GM23248 (cell line): ENCODE measurements at regions not wholly inside any gene's neighbourhood (a gene's known extent, or its start where the extent isn't known, plus 50 kb on each side); places are given as distances from the start of the nearest gene placed in this dataset.

Source experiments
- DNase-seq: peaks from one replicate; pipeline ENCODE4 v3.0.0-alpha.2; 2015
- H2AFZ ChIP-seq: fragments of 200-600 bp; sonication (generic); 2 replicates; pipeline ENCODE4 v1.6.1; 2016; ENCODE audit warnings: antibody characterized with exemption
- H3F3A ChIP-seq: fragments of 200-600 bp; sonication (generic); 2 replicates; pipeline ENCODE4 v1.6.1; 2016; ENCODE audit warnings: mild to moderate bottlenecking, antibody characterized with exemption, mixed run types; ENCODE audit not compliant: insufficient read depth
- H3K27ac ChIP-seq: fragments of 200-600 bp; sonication (generic); 2 replicates; pipeline ENCODE4 v1.5.1; 2016; ENCODE audit warnings: mild to moderate bottlenecking
- H3K27me3 ChIP-seq: fragments of 200-600 bp; sonication (generic); replicated peaks from 2 replicates; pipeline ENCODE4 v1.6.1; 2016; ENCODE audit warnings: mild to moderate bottlenecking; ENCODE audit not compliant: insufficient read depth
- H3K36me3 ChIP-seq: fragments of 200-600 bp; sonication (generic); 2 replicates; pipeline ENCODE4 v1.6.1; 2016; ENCODE audit warnings: low read depth, mild to moderate bottlenecking
- H3K4me1 ChIP-seq: fragments of 200-600 bp; sonication (generic); 2 replicates; pipeline ENCODE4 v1.6.1; 2016; ENCODE audit warnings: mild to moderate bottlenecking; ENCODE audit not compliant: insufficient read depth
- H3K4me2 ChIP-seq: fragments of 200-600 bp; sonication (generic); one replicate; pipeline ENCODE4 v1.6.1; 2016; ENCODE audit warnings: mild to moderate bottlenecking; ENCODE audit not compliant: unreplicated experiment
- H3K4me3 ChIP-seq: fragments of 200-600 bp; sonication (generic); 2 replicates; pipeline ENCODE4 v1.5.1; 2016; ENCODE audit warnings: mild to moderate bottlenecking
- H3K79me2 ChIP-seq: fragments of 200-600 bp; sonication (generic); 2 replicates; pipeline ENCODE4 v1.6.1; 2016; ENCODE audit warnings: mild to moderate bottlenecking; ENCODE audit not compliant: insufficient read depth
- H3K9ac ChIP-seq: fragments of 200-600 bp; sonication (generic); 2 replicates; pipeline ENCODE4 v1.6.1; 2016; ENCODE audit warnings: mild to moderate bottlenecking
- H3K9me2 ChIP-seq: fragments of 200-600 bp; sonication (generic); 2 replicates; pipeline ENCODE4 v1.6.1; 2016; ENCODE audit warnings: mixed run types, mild to moderate bottlenecking, moderate library complexity; ENCODE audit not compliant: insufficient read depth
- H3K9me3 ChIP-seq: fragments of 200-600 bp; sonication (generic); one replicate; pipeline ENCODE4 v1.6.1; 2017; ENCODE audit warnings: low read depth
- H4K20me1 ChIP-seq: fragments of 200-600 bp; sonication (generic); 2 replicates; pipeline ENCODE4 v1.6.0; 2016; ENCODE audit not compliant: insufficient read depth
- EZH2 ChIP-seq: fragments of 200-600 bp; sonication (generic); IDR thresholded peaks from 2 replicates; pipeline ENCODE4 v1.6.1; 2018; ENCODE audit warnings: antibody characterized with exemption, mild to moderate bottlenecking; ENCODE audit not compliant: insufficient read depth, poor library complexity, severe bottlenecking
- EZH2phosphoT487 ChIP-seq: fragments of 200-600 bp; sonication (generic); IDR thresholded peaks from 2 replicates; pipeline ENCODE4 v1.6.1; 2018; ENCODE audit warnings: antibody characterized with exemption, moderate library complexity, mild to moderate bottlenecking, low read depth; ENCODE audit not compliant: insufficient read depth
- WGBS, 2 experiments: methylation state at CpG; one replicate each; pipeline ENCODE4 v1.1.6; 2015 to 2017; ENCODE audit warnings: low lambda C conversion rate in 2 of 2, low coverage in 1 of 2; ENCODE audit errors: missing lambda C conversion rate in 2 of 2; 5-methylcytosine and 5-hydroxymethylcytosine counted together
- in situ Hi-C: fragments of 300-500 bp; cut with MboI; formaldehyde crosslinking; loops from 2 replicates; pipeline ENCODE4 v1.15.0; 2020

DNA sequence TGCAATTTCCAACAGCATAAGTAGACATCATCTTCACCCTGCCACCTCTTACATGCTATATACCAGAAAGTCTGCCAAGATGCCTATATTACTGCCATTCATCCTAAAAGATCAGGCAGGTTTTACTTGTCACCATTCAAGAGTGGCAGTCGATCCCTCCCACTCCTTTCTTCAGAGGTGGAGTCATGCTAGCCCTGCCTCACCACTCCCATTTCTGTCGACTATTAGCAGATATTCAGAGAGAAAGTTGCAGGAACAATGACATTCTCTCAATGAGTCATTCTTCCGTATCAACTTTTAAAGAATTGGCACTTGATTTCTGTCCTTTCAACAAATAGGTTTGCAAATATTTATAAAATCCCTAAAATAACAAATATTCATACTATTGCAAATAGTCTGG is 1060.1 kb downstream of the ADGRL3 start:
- Histone ChIP-seq H3K36me3 (no peaks in the 10 kb centered on the region), H3K9me3 (no peaks in the 10 kb centered on the region), H3F3A (no peaks in the 10 kb centered on the region), H3K9ac (no peak overlapping the region), H2AFZ (no peak overlapping the region), H3K4me1 (no peaks in the 10 kb centered on the region), H3K9me2 (no peaks in the 10 kb centered on the region), H3K79me2 (no peaks in the 10 kb centered on the region), H3K4me2 (no peak overlapping the region), H3K4me3 (no peak overlapping the region), H4K20me1 (no peaks in the 10 kb centered on the region), H3K27ac (no peak overlapping the region), H3K27me3 (no peaks in the 10 kb centered on the region)
- TF ChIP-seq EZH2, result no peak
- TF ChIP-seq EZH2phosphoT487, result no peak
- in situ Hi-C loops, result no loop called here
- WGBS, 2 experiments, result 16 to 21% methylated on average over 3 of the region's 3 CpGs
- DNase-seq, result no peak

GRCh38 chr4:62256479-62256878 is 1056.4 kb downstream of the ADGRL3 start:
- H3F3A ChIP-seq, result no peaks in the 10 kb centered on the region
- H3K9ac ChIP-seq, result no peak overlapping the region
- H3K4me1 ChIP-seq, result no peaks in the 10 kb centered on the region
- H4K20me1 ChIP-seq, result no peaks in the 10 kb centered on the region
- no peaks in the 10 kb centered on the region for H3K79me2 ChIP-seq
- TF ChIP-seq EZH2, result no peak
- no peak for TF ChIP-seq EZH2phosphoT487
- H2AFZ ChIP-seq, result no peak overlapping the region
- no peaks in the 10 kb centered on the region for H3K36me3 ChIP-seq
- H3K4me3 ChIP-seq, result no peak overlapping the region
- H3K27me3 ChIP-seq, result no peaks in the 10 kb centered on the region
- no peaks in the 10 kb centered on the region for H3K9me3 ChIP-seq
- in situ Hi-C loops, result no loop called here
- H3K4me2 ChIP-seq, result no peak overlapping the region
- no peaks in the 10 kb centered on the region for H3K9me2 ChIP-seq
- no peak for DNase-seq
- no peak overlapping the region for H3K27ac ChIP-seq

- in situ Hi-C loops, result no loop called here
- H2AFZ ChIP-seq, result no peak overlapping the region
- H3K9me2 ChIP-seq, result no peaks in the 10 kb centered on the region
- H3K79me2 ChIP-seq, result no peaks in the 10 kb centered on the region
- no peaks in the 10 kb centered on the region for H3K4me1 ChIP-seq
- H3K4me2 ChIP-seq, result no peak overlapping the region
- no peaks in the 10 kb centered on the region for H4K20me1 ChIP-seq
- no peaks in the 10 kb centered on the region for H3K36me3 ChIP-seq
- H3K4me3 ChIP-seq, result no peak overlapping the region
- no peak for DNase-seq
- H3K27me3 ChIP-seq, result no peaks in the 10 kb centered on the region
- no peak overlapping the region for H3K27ac ChIP-seq
- WGBS, 2 experiments, result 23 to 35% methylated on average over 1 of the region's 1 CpG
- no peaks in the 10 kb centered on the region for H3F3A ChIP-seq
- no peak for TF ChIP-seq EZH2phosphoT487
- TF ChIP-seq EZH2, result no peak
- no peak overlapping the region for H3K9ac ChIP-seq
- no peaks in the 10 kb centered on the region for H3K9me3 ChIP-seq
Observed at GRCh38 chr4:62252728-62253127, 1052.6 kb downstream of the ADGRL3 start.

DNA sequence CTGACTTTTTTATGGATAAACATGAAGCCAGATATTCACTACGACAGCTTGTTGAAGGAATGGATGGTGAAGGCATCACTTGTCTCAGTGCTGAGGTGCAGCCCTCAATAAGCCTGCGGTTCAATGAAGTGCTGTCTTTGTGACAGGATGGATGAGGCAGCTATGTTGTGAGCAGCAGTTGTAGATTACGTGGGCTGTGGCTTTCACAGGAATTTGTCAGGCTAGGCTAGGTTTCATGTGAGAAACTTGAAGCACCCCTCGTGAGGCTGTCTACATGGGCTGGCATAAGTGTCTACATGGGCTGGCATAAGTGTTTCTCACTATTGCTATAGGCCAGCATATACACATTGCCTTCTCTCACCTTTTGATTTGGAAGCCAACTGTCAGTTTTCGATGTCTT is 1050.0 kb downstream of the ADGRL3 start:
- no peaks in the 10 kb centered on the region for H3F3A ChIP-seq
- H3K9me2 ChIP-seq, result no peaks in the 10 kb centered on the region
- no peak for TF ChIP-seq EZH2
- no peak for TF ChIP-seq EZH2phosphoT487
- H4K20me1 ChIP-seq, result no peaks in the 10 kb centered on the region
- no peak overlapping the region for H3K27ac ChIP-seq
- no peak overlapping the region for H3K4me3 ChIP-seq
- H2AFZ ChIP-seq, result no peak overlapping the region
- in situ Hi-C loops, result no loop called here
- whole genome bisulfite sequencing, 2 experiments, result 13 to 22% methylated on average over 5 of the region's 5 CpGs
- H3K9ac ChIP-seq, result no peak overlapping the region
- H3K4me2 ChIP-seq, result no peak overlapping the region
- H3K79me2 ChIP-seq, result no peaks in the 10 kb centered on the region
- no peaks in the 10 kb centered on the region for H3K36me3 ChIP-seq
- H3K4me1 ChIP-seq, result no peaks in the 10 kb centered on the region
- DNase-seq, result no peak
- H3K9me3 ChIP-seq, result peaks cover 4% of the 10 kb centered on the region
- H3K27me3 ChIP-seq, result no peaks in the 10 kb centered on the region

GRCh38 chr4:62243895-62244294 is 1043.8 kb downstream of the ADGRL3 start:
- Histone ChIP-seq H2AFZ (no peak overlapping the region), H3K4me2 (no peak overlapping the region), H3K4me1 (no peaks in the 10 kb centered on the region), H3K79me2 (no peaks in the 10 kb centered on the region), H3K9ac (no peak overlapping the region), H3K27me3 (no peaks in the 10 kb centered on the region), H3K9me2 (no peaks in the 10 kb centered on the region), H3K4me3 (no peak overlapping the region), H3K9me3 (peaks cover 4% of the 10 kb centered on the region), H3F3A (no peaks in the 10 kb centered on the region), H4K20me1 (no peaks in the 10 kb centered on the region), H3K36me3 (no peaks in the 10 kb centered on the region), H3K27ac (no peak overlapping the region)
- TF ChIP-seq EZH2phosphoT487, result no peak
- no peak for TF ChIP-seq EZH2
- in situ Hi-C loops, result no loop called here
- WGBS, 2 experiments, result 0 to 3% methylated on average over 1 of the region's 1 CpG
- DNase-seq, result no peak
